Endothelial cell (in vitro differentiated cells): ENCODE measurements at regions not wholly inside any gene's neighbourhood (a gene's known extent, or its start where the extent isn't known, plus 50 kb on each side); places are given as distances from the start of the nearest gene placed in this dataset.

Experiments used
- DNase-seq: peaks from one replicate; pipeline ENCODE4 v3.0.0; 2021; ENCODE audit warnings: low spot score
- H3K27ac Mint-ChIP-seq: one replicate; pipeline ENCODE4 v1.8.0; 2021; ENCODE audit warnings: mixed read lengths, inconsistent platforms; ENCODE audit not compliant: unreplicated experiment
- H3K27me3 Mint-ChIP-seq: one replicate; pipeline ENCODE4 v1.8.0; 2021; ENCODE audit warnings: mild to moderate bottlenecking, moderate library complexity, mixed read lengths, inconsistent platforms; ENCODE audit not compliant: unreplicated experiment
- H3K36me3 Mint-ChIP-seq: one replicate; pipeline ENCODE4 v1.8.0; 2021; ENCODE audit warnings: mild to moderate bottlenecking, low read depth, mixed read lengths, inconsistent platforms; ENCODE audit not compliant: unreplicated experiment
- H3K4me1 Mint-ChIP-seq: one replicate; pipeline ENCODE4 v1.8.0; 2021; ENCODE audit warnings: mild to moderate bottlenecking, mixed read lengths, inconsistent platforms; ENCODE audit not compliant: unreplicated experiment
- H3K4me3 Mint-ChIP-seq: one replicate; pipeline ENCODE4 v1.8.0; 2021; ENCODE audit warnings: mild to moderate bottlenecking, mixed read lengths, inconsistent platforms; ENCODE audit not compliant: unreplicated experiment
- H3K9me3 Mint-ChIP-seq: one replicate; pipeline ENCODE4 v1.8.0; 2021; ENCODE audit warnings: mixed read lengths, inconsistent platforms; ENCODE audit not compliant: unreplicated experiment
- CTCF ChIP-seq: fragments of 200-600 bp; sonication (generic); IDR thresholded peaks from one replicate; pipeline ENCODE4 v1.5.0; 2021; ENCODE audit warnings: antibody characterized with exemption; ENCODE audit not compliant: unreplicated experiment

GRCh38 chr6:12572896-12573827 is 143.4 kb upstream of the PHACTR1 start:
- H3K9me3 Mint-ChIP-seq, result no peaks in the 10 kb centered on the region
- H3K27me3 Mint-ChIP-seq, result peaks cover 3% of the 10 kb centered on the region
- no peak overlapping the region for H3K27ac Mint-ChIP-seq
- H3K36me3 Mint-ChIP-seq, result no peaks in the 10 kb centered on the region
- TF ChIP-seq CTCF, result no peak
- DNase-seq, result no peak
- peaks cover 2% of the 10 kb centered on the region for H3K4me1 Mint-ChIP-seq
- H3K4me3 Mint-ChIP-seq, result no peak overlapping the region

GRCh38 chr6:12575961-12576360 is 140.6 kb upstream of the PHACTR1 start:
- no peaks in the 10 kb centered on the region for H3K36me3 Mint-ChIP-seq
- no peaks in the 10 kb centered on the region for H3K9me3 Mint-ChIP-seq
- no peak for DNase-seq
- no peak overlapping the region for H3K4me3 Mint-ChIP-seq
- H3K27me3 Mint-ChIP-seq, result peaks cover 3% of the 10 kb centered on the region
- H3K4me1 Mint-ChIP-seq, result peaks cover 2% of the 10 kb centered on the region
- H3K27ac Mint-ChIP-seq, result no peak overlapping the region
- TF ChIP-seq CTCF, result no peak

GRCh38 chr6:12576389-12576788 is 140.2 kb upstream of the PHACTR1 start:
- DNase-seq, result no peak
- Mint-ChIP-seq H3K27me3 (peaks cover 3% of the 10 kb centered on the region), H3K9me3 (no peaks in the 10 kb centered on the region), H3K4me3 (no peak overlapping the region), H3K27ac (no peak overlapping the region), H3K36me3 (no peaks in the 10 kb centered on the region), H3K4me1 (peaks cover 2% of the 10 kb centered on the region)
- TF ChIP-seq CTCF, result no peak

GRCh38 chr6:12577124-12577850 is 139.3 kb upstream of the PHACTR1 start:
- no peak for TF ChIP-seq CTCF
- no peak overlapping the region for H3K27ac Mint-ChIP-seq
- no peak for DNase-seq
- H3K27me3 Mint-ChIP-seq, result peaks cover 3% of the 10 kb centered on the region
- H3K4me3 Mint-ChIP-seq, result no peak overlapping the region
- H3K36me3 Mint-ChIP-seq, result no peaks in the 10 kb centered on the region
- peaks cover 6% of the 10 kb centered on the region for H3K4me1 Mint-ChIP-seq
- no peaks in the 10 kb centered on the region for H3K9me3 Mint-ChIP-seq

GRCh38 chr6:12578097-12578496 is 138.5 kb upstream of the PHACTR1 start:
- no peak for DNase-seq
- TF ChIP-seq CTCF, result no peak
- Mint-ChIP-seq H3K36me3 (no peaks in the 10 kb centered on the region), H3K4me1 (peaks cover 14% of the 10 kb centered on the region), H3K9me3 (no peaks in the 10 kb centered on the region), H3K27ac (no peak overlapping the region), H3K4me3 (no peak overlapping the region), H3K27me3 (peaks cover 3% of the 10 kb centered on the region)
